Nucleus accumbens (tissue), 56 donors: ENCODE measurements at regions not wholly inside any gene's neighbourhood (a gene's known extent, or its start where the extent isn't known, plus 50 kb on each side); places are given as distances from the start of the nearest gene placed in this dataset.
A peak's percentile ranks its signal among the peaks of the same experiment; 100 is the strongest.

Experiments used
- DNase-seq, 56 donors: peaks; one replicate each; lab custom pipeline; 2025; lab: John Stamatoyannopoulos, UW

DNA sequence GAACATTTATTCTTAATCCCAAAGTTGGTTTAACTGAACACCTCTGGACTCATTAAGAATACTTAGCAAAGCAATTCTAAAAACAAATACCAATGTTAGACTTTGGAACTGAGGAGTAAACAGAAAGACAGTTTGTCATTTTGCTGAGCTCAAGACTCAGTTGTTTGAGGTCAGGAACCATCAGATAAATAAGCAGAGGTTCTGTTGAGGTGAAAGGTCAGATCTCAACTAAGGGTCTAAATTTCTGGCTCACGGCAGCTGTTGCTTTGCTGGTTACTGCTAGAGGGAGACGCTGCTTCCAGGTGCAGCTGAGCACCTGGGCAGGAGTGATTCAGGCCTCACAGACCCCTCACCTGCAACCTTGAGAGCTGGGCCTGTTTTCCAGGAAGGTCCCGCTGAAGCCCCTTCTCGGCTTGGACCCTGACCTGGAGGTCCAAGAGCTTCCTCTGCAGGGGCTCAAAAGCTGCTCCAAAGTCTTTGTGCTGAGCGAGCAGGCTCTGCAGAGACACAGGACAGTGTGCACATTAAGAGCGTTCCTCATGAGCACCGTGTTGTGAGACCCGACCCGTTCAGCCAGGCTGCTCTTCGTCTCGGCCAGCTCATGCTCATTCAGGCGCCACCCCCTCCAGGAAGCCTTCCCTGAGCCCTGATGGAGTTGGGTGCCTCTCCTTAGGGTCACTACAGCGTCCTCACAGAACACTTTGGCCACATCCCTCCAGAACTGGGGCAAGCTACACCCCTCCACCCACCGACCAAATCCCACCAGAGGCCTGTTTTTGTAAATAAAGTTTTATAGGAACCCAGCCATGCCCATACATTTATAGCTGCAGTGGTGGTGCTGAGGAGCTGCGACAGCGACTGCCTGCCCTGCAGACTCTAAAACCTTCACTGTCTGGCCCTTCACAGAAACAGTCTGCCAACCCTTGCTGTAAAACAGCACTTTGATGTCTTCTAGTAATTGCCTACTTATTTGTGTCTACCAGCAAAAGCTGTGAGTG is 72.0 kb downstream of the SYNE3 start:
- DNase-seq: no peak

DNA sequence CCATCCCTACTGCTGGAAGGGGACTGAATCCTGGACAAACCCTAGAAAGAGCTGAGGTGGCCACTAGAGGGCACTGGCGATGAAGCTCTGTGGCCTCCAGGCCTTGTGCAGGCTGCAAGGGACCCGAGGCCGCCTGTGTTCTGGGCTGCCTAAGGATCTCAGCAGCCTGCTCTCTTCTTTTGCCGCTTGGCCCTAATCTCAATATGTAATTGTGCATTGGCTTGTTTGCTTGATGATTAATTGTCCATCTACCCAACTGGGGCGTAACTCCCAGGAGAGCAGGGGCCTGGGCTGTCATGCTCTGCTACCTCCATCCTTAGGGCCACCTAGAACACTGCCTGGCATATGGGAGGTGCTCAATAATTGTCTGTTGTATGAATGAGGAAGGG is 73.8 kb downstream of the SYNE3 start:
- peak in 52 of 56 donors; percentile 24 to 92 (median 69) for DNase-seq

DNA sequence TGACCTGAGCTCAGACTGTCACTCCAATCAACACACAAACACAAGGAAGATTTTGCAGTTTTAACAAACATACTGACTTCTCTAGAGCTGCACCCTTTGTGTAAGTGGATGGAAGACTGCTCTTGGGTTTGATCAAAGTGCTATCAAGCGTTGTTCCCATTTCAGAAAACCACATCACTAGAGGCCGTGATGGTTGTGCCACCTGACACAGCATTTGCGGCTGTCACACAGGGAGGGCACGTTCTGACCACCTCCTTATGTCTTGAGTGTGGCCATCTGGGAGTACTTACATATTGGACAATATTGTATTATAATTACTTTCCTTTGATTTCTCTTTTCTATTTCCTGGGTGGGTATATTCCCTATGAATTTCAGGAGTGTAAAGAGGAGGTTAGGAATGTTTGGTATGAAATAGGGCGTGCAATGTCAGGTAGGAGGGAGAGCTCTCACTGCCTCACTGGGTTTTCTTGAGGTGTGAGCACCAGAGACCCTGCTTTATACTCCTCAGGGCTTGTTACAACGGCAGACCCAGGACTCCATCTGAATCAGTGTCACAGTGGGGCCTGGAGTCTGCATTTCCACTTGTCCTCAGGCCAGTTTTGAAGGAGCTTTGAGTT is 74.3 kb downstream of the SYNE3 start:
- DNase-seq: no peak

DNA sequence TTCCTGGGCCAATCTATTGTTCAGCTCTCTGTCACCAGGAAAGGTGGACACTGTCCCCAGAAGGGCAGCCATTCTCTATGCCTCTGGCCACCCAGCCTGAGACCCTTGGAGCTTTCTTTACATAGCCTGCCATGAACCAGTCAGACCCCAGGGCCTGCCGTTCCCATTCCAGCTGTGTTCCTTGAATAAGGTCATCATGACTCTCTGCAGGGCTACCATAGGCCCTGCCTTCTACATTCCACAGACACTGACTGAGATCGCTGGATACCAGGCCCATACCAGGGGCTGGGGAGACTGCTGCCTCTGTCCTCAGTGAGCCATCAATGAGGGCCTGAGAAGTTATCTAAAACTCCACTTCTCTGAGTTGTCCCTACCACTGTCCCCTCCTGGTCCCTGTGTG is 75.5 kb downstream of the SYNE3 start:
- no peak for DNase-seq

DNA sequence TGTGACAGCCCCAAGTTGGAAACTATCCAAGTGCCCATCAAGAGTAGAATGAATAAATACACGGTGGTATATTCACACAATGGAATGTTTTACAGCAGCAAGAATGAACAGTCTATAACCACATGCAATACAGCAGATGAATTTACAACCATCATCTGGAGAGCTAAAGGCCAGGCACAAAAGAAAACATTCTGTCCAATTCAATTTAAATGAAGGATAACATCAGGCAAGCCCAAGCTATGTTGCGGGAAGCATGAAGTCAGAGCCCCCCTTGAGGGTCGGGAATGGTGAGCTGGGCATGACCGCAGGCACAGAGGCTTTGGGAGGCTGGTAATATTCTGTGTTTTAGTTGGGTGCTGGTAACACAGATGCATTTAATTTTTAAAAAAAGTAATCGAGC is 76.0 kb downstream of the SYNE3 start:
- no peak for DNase-seq

DNA sequence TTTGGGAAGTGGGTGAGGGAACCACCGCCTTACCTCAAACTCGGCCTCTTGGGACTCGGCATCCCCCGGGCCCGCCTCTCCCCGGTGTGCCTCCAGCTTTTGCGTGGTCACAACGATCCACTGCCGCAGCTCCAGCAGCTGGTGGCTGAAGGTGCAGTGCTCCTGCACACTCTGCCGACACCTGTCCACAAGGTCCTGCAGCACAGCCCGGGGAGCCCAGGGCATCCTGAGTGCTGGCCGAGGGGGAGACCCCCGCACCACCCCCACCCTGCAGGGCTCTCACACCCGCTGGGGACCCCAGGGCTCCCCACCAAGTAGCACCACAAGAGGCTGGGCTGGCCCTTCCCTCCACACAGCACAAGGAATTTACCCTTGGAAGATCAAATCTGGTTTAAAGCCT is 76.6 kb downstream of the SYNE3 start:
- no peak for DNase-seq

DNA sequence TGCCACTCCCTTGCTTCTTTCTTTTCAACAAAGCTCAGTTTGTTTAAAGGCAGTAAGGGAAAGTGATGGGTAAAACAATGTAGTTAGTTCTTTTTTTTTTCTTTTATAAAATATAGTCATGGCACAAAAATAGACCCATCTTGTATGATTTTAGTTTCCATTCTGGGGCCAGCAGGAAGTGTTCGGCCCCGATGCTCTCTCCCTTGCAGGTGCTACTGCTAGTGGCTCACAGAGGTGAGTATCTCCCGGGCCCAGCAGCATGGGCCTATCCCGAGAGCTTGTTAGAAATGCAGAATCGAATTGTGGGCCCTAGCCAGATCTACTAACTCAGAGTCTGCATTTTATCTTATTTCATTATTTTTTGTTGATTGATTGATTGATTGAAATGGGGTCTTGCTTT is 78.7 kb downstream of the SYNE3 start:
- no peak for DNase-seq

DNA sequence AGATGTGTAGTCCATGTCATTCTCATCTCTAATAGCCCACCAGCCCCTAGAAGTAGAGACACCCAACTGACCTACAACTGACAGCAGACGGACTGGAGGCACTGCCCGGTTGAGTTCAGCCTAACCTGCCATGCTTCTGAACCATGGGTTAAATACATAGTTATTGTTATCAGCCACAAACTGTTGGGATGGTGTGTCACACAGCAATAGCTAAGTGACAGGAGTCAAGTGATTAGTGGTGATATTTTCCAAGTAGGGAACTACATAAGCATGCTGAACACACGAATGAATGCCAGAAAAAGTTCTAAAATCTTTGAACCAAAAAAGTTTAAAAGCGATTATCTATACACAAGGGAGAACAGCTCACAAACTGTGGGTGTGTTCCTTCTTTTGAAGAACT is 80.1 kb downstream of the SYNE3 start:
- DNase-seq: no peak

DNA sequence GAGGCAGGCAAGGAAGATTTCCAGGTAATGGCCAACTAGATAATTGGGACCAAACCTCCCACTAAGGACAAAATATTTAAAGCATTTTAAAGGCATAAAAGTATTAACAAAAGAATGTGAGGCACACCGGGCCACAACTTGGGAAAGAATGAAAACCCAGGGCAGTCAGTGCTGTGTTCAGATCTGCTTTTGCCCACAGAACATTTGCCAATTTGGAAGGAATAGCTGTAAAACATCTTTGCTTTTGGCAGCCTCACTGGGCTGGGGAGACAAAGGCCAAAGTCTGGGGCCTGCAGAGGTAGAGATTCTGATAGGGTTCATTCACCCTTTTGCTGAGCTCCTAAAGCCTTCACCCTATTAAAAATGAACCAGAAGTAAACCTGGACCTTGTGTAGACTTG is 82.3 kb downstream of the SYNE3 start:
- DNase-seq: no peak

DNA sequence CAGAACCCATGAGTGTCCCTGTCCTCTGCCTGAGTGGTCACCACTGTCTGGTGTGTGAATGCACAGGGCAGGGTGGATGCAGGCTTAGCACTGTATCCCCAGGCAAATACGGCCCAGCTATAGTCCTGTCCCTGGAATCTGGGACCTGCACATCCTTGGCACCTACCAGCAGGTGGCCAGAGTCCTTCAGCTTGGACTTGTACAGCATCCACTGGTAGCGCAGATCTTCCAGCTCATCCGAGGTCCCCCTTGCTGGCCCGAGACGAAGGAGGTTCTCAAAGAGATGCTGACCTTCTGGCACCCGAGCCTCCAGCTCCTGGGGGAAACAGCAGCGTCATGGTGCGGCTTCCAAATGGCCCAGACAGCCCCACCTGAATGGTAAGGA is 83.4 kb downstream of the SYNE3 start:
- DNase-seq: no peak

DNA sequence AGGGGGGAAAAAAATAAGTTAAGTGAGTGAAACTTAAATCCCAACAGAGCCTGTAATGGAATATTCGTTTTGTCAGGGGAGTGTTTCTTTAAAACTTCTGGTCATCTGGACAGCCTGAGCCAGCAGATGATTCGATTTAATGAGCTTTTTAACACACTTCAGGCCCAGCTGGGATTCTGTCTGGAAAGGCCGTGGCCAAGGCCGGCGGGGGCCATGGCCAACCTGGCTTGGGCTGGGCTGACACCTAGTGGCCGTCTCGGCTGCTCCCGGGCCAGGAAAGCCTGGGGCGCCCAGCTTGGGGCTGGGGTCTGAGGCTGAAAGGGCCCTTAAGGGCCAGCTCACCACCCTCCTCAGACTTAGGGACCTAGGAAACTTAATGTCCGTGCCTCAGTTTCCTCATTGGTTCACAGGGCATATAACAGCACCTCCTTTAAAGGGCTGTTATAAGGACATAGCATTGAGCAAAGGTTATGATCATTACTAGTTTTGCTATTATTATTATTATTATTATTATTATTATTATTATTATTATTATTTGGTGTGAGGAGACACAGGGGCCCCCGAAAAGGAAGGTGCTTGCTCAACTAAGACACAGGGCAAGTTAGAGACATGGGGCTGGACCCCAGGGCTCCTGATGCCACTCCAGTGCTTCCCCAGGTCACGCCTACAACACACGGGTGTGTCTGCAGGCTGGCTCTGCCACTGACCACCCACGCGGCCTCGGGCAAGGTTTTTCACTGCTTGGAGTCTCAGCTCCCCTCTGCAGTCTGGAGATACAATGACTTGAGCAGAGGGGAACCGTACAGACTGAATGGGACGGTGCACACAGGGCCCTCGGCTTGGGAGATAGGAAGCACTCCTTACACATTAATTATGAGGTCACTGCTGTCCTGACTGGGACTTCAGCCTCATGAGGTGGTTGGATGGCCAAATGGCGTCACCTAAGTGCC is 84.0 kb downstream of the SYNE3 start:
- DNase-seq: peak in 40 of 56 donors; percentile 5 to 75 (median 30)

DNA sequence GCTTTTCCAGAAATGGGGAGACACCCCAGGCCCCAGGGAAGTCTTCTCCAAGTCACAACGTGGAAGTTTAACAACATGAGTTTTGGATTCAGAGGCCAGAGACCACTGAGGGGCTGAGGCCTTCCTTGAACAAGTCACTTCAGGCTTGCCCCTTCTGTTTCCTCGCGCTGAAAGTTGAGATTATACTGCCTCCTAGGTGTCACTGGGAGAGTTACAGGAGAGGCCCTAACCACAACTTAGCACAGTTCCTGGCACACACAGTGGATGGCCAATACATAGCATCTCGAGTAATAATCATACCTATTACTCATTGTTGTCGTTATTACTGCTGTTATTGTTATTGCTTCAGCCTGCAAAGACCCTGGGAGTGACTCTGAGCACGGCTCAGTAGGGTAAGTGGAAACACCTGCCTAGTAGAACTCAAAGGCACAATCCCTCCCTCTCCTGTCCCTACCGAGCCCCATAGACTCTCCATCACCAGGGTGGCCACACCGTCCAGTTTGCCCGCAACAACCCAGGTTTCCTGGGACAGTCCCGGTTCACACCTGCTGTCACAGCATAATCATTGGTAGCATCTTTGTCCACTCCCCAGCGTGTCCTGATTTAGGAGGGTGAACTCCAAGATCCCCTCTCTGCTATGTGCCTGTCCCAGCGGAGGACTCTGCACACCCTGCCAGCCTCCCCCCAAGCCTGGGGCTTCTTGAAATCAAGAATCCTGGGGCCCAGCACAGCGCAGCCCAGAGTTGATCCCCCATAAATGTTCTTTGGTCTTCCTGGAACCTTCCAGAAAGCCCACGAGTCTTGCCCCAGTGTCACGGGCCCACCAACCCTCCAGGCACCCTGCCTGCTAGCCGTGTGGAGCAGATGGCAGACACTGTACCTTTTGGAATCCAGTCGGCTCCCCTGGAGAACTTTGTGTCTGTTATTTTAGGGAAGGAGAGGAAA is 85.0 kb downstream of the SYNE3 start:
- peak in 11 of 56 donors; percentile 3 to 32 (median 9) for DNase-seq

DNA sequence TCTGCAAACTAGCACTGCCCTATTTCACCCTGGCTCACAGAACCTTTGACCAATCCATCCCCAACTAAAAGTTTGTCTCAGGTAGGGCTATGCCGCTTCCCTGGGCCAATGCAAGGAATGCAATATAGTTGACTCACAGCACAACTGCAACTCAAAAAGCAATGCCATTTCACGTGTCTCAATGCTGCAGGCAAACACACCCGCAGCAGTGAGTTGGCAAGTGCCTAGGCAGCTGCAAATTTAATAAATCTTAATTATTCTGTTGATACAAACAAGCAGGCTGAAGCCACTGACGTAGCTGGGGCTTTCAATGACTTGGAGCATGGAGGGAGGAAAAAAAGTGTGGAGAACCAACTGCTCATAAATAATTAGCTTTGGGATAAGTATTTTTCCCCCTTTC is 87.9 kb downstream of the SYNE3 start:
- DNase-seq: no peak

DNA sequence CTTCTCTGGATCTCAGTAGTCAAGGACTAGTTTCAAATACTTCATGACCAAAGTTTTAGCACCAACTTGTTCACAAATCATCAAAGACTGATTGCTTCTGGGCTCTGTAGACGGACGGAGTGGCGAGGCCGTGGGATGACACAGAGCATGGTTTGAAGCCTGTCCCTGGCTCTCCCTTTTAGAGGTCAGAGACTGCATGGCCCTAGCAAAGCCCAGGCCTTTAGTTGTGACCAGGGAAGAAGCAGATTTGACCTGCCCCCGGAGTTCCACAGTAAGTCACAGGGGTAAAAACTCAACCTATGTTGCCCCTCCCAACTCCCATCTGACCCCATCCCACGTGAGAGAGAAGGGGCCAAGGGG is 90.4 kb downstream of the SYNE3 start:
- DNase-seq: no peak

DNA sequence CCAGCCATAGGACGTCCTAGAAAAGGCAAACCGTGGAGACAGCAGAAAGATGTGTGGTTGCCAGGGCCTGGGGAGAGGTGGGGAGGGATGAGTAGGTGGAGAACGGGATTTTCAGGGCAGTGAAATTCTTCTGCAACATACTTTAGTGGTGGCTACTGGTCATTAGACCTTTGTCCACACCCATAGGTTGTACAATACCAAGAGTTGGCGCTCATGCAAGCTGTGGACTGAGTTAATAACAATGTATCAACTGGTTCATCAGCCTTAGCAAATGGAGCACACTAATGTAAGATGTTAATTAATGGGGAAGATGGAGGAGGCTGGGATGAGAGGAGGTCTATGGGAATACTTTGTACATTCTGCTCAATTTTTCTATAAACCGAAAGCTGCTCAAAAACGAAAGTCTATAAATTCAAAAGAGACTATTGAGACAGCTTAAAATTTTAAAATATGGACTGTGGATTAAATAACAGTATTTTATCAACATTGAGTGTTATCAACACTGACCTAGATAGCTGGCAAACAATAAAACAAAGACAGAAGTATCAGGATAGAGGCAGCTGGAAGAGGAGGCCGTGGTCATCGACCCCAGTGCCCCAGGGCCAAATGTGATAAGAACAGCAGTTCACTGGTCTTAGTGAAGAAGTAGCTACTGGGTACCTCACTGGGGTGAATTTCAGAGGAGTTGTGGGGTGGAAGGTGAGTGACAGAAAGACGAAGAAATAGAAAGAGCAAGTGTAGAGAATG is 90.9 kb downstream of the SYNE3 start:
- no peak for DNase-seq

DNA sequence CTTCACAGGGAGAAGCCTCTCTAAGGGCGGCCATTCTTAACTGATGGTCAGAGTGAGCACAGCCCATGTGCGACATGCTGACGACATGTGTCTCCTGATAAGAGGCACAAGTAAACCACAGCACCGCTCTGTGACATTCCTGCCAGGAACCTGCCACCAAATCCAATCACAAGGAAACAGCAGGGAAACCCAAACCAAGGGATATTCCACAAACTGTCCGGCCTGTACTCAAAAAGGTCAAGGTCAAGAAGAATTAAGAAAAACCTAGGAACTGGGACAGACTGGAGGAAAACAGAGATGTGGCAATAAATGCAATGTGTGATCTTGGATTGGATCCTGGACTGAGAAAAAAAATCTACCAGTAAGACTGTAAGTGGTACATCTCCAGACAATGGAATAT is 91.9 kb downstream of the SYNE3 start:
- DNase-seq: no peak

DNA sequence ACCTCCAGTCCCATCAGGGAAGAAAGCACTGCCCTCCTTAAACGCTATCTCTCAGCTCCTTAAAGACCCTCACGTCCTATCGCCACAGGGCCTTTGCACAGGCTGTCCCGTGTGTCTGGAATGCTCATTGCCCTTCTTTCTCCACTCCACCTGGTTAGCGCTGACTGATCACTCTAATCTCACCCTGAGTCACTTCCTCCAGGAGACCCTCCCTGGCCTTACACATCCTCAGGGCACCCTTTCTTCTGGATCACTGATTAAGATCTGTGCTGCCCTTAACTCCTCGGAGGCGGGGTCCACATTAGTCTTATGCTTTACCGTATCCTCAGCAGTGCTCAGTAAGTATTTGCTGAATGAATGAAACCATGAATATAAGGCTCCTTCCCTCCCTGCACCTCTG is 94.7 kb downstream of the SYNE3 start:
- no peak for DNase-seq

DNA sequence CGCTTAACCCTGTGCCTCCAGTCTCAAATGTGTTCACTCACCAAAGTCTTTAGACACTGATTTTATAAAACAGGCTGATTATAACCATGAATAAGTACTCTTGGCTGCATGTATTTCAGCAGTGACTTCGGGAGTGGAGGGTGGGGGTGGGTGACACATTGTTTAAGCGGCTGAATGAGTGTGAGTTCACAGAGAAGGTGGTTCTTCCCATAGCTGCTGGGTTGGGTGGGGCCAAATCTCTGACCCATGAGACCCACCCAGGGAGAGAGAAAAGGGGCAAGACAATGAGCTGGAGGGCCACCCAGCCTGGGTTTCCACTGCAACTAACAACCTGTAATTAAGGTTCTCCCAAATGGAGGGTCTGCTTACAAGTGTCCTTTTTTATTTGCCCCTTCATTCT is 96.4 kb downstream of the SYNE3 start:
- DNase-seq: no peak

DNA sequence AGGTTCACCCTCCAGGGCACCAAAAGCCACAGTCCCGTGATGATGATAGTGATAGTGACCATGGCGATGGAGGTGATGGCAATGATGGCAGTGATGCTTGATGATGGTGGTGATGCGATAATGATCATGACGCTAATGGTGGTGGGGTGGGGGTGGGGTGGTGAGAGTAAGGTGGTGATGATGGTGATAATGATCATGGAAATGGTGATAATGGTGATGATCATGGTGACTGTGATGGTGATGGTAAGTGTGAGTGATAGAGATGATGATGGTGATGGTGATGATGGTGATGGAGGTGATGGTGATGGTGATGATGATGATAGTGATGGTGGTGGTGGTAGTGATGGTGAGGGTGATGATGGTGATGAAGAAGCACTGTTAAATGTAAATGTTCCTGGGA is 96.9 kb downstream of the SYNE3 start:
- no peak for DNase-seq
